ENCODE measurements at regions not wholly inside any gene's neighbourhood (a gene's known extent, or its start where the extent isn't known, plus 50 kb on each side); places are given as distances from the start of the nearest gene placed in this dataset.

GRCh38 chr12:65643171-65643570 is 181.1 kb upstream of the HMGA2 start:
- H3K4me1 ChIP-seq (ENCODE audit: insufficient read depth), result no peaks in the 10 kb centered on the region
- H4K20me1 ChIP-seq (ENCODE audit: insufficient read depth, poor library complexity, severe bottlenecking), result no peaks in the 10 kb centered on the region
- H3K4me2 ChIP-seq, result no peak overlapping the region
- H3K9me2 ChIP-seq (replicated peaks; ENCODE audit: insufficient read depth), result no peaks in the 10 kb centered on the region
- no peaks in the 10 kb centered on the region for H3K9me3 ChIP-seq (ENCODE audit: low read depth)
- no peak overlapping the region for H3K4me3 ChIP-seq
- TF ChIP-seq EZH2 (IDR thresholded peaks at IDR 0.05; ENCODE audit: borderline replicate concordance), result no peak
- TF ChIP-seq EZH2phosphoT487 (IDR thresholded peaks at IDR 0.05; ENCODE audit: low read depth, severe bottlenecking, unreplicated experiment), result no peak
- TF ChIP-seq CTCF (IDR thresholded peaks at IDR 0.05; ENCODE audit: poor library complexity), result no peak
- no peaks in the 10 kb centered on the region for H3K27me3 ChIP-seq
- no peaks in the 10 kb centered on the region for H3K36me3 ChIP-seq (replicated peaks; ENCODE audit: insufficient read depth, low read depth)
- no peak overlapping the region for H2AFZ ChIP-seq
- H3K79me2 ChIP-seq, result no peaks in the 10 kb centered on the region
- no peak overlapping the region for H3K27ac ChIP-seq
- DNase-seq (ENCODE audit: low spot score), result no peak

GRCh38 chr12:65643595-65644386 is 180.5 kb upstream of the HMGA2 start:
- Histone ChIP-seq H4K20me1 (ENCODE audit: insufficient read depth, poor library complexity, severe bottlenecking) (no peaks in the 10 kb centered on the region), H3K4me1 (ENCODE audit: insufficient read depth) (no peaks in the 10 kb centered on the region), H3K36me3 (replicated peaks; ENCODE audit: insufficient read depth, low read depth) (no peaks in the 10 kb centered on the region), H3K27me3 (no peaks in the 10 kb centered on the region), H3K9me3 (ENCODE audit: low read depth) (no peaks in the 10 kb centered on the region), H2AFZ (no peak overlapping the region), H3K79me2 (no peaks in the 10 kb centered on the region), H3K4me2 (no peak overlapping the region), H3K9me2 (replicated peaks; ENCODE audit: insufficient read depth) (no peaks in the 10 kb centered on the region), H3K27ac (no peak overlapping the region), H3K4me3 (no peak overlapping the region)
- TF ChIP-seq EZH2 (IDR thresholded peaks at IDR 0.05; ENCODE audit: borderline replicate concordance) (no peak), EZH2phosphoT487 (IDR thresholded peaks at IDR 0.05; ENCODE audit: low read depth, severe bottlenecking, unreplicated experiment) (no peak)
- no peak for DNase-seq (ENCODE audit: low spot score)
- 89% methylated on average over 3 of the region's 3 CpGs for WGBS (ENCODE audit: low lambda C conversion rate, missing lambda C conversion rate)

- 97% methylated on average over 11 of the region's 11 CpGs for WGBS (ENCODE audit: low lambda C conversion rate, missing lambda C conversion rate)
- no peak for DNase-seq (ENCODE audit: low spot score)
- Histone ChIP-seq H3K27me3 (no peaks in the 10 kb centered on the region), H3K36me3 (replicated peaks; ENCODE audit: insufficient read depth, low read depth) (no peaks in the 10 kb centered on the region), H3K27ac (no peak overlapping the region), H4K20me1 (ENCODE audit: insufficient read depth, poor library complexity, severe bottlenecking) (no peaks in the 10 kb centered on the region), H3K9me3 (ENCODE audit: low read depth) (no peaks in the 10 kb centered on the region), H3K79me2 (no peaks in the 10 kb centered on the region), H3K4me2 (no peak overlapping the region), H2AFZ (no peak overlapping the region), H3K4me1 (ENCODE audit: insufficient read depth) (no peaks in the 10 kb centered on the region), H3K9me2 (replicated peaks; ENCODE audit: insufficient read depth) (no peaks in the 10 kb centered on the region), H3K4me3 (no peak overlapping the region)
- TF ChIP-seq EZH2 (IDR thresholded peaks at IDR 0.05; ENCODE audit: borderline replicate concordance), result no peak
- no peak for TF ChIP-seq EZH2phosphoT487 (IDR thresholded peaks at IDR 0.05; ENCODE audit: low read depth, severe bottlenecking, unreplicated experiment)
- TF ChIP-seq CTCF (IDR thresholded peaks at IDR 0.05; ENCODE audit: poor library complexity), result no peak
Observed at GRCh38 chr12:65646127-65646643, 178.1 kb upstream of the HMGA2 start.

GRCh38 chr12:65647074-65647473 is 177.2 kb upstream of the HMGA2 start:
- WGBS (ENCODE audit: low lambda C conversion rate, missing lambda C conversion rate), result 98% methylated on average over 9 of the region's 9 CpGs
- TF ChIP-seq EZH2phosphoT487 (IDR thresholded peaks at IDR 0.05; ENCODE audit: low read depth, severe bottlenecking, unreplicated experiment) (no peak), CTCF (IDR thresholded peaks at IDR 0.05; ENCODE audit: poor library complexity) (no peak), EZH2 (IDR thresholded peaks at IDR 0.05; ENCODE audit: borderline replicate concordance) (no peak)
- no peak overlapping the region for H3K27ac ChIP-seq
- H3K9me3 ChIP-seq (ENCODE audit: low read depth), result no peaks in the 10 kb centered on the region
- H3K4me3 ChIP-seq, result no peak overlapping the region
- H3K4me1 ChIP-seq (ENCODE audit: insufficient read depth), result no peaks in the 10 kb centered on the region
- H3K36me3 ChIP-seq (replicated peaks; ENCODE audit: insufficient read depth, low read depth), result no peaks in the 10 kb centered on the region
- H3K79me2 ChIP-seq, result no peaks in the 10 kb centered on the region
- no peak for DNase-seq (ENCODE audit: low spot score)
- H3K4me2 ChIP-seq, result no peak overlapping the region
- no peaks in the 10 kb centered on the region for H4K20me1 ChIP-seq (ENCODE audit: insufficient read depth, poor library complexity, severe bottlenecking)
- H3K27me3 ChIP-seq, result no peaks in the 10 kb centered on the region
- no peaks in the 10 kb centered on the region for H3K9me2 ChIP-seq (replicated peaks; ENCODE audit: insufficient read depth)
- no peak overlapping the region for H2AFZ ChIP-seq

Measured in hepatocyte (in vitro differentiated cells).